GM19239 (cell line): ENCODE measurements at regions not wholly inside any gene's neighbourhood (a gene's known extent, or its start where the extent isn't known, plus 50 kb on each side); places are given as distances from the start of the nearest gene placed in this dataset.

Experiments
- DNase-seq: peaks from one replicate; pipeline ENCODE4 v3.0.0; 2011; ENCODE audit warnings: low spot score; ENCODE audit not compliant: insufficient read length
- FAIRE-seq: peaks from 2 replicates; lab custom pipeline; 2011; peaks lifted over from hg19 to GRCh38; lab: Jason Lieb, UNC

DNA sequence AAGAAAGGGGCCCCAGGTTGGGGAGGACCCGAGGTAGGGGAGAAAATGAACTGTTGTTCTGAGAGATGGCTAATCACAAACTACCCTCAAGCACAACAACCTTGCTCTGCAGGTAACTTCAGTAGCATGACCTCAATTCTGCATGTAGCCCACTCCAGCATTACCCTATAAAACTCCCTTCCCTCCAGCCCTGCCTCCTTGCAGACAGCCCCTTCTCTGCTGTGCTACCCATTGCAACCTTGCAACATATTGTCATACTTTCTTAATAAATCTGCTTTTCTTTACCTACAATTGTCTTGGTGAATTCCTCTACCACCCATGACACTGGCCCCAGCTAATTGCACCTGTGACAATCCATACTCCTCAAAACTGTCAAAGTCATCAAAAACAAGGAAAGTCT is 428.9 kb downstream of the MATN1 start:
- FAIRE-seq, result no peak
- no peak for DNase-seq

DNA sequence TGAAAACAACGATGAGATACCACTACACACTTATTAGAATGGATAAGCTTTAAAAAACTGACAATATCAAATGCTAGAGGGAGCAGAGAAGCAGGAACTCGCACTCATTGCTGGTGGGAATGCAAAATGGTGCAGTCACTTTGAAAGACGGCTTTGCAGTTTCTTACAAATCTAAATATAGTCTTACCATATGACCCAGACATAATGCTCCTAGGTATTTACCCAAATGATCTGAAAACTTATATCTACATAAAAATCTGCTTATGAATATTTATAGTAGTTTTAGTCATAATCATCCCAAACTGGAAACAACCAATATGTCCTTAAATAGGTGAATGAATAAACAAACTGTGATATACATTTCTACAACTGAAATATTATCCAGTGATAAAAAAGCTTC is 430.9 kb downstream of the MATN1 start:
- DNase-seq, result no peak
- FAIRE-seq, result no peak

DNA sequence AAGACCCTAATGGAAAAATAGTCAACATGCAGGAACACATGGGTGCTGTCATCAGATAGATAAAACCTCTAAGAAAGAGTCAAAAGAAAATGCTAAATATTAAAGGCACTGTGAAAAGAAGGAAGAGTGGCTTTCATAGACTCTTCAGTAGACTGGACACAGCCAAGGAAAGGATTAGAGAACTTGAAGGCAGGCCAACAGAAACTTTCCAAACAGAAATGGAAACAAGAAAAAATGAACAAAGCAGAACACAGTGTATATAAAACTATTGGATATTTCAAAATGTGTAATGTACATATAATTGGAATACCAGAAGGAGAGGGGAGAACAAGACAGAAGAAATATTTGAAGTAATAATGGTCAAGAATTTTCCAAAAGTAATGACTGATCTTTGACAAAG is 431.9 kb downstream of the MATN1 start:
- FAIRE-seq (no peak), DNase-seq (no peak)

DNA sequence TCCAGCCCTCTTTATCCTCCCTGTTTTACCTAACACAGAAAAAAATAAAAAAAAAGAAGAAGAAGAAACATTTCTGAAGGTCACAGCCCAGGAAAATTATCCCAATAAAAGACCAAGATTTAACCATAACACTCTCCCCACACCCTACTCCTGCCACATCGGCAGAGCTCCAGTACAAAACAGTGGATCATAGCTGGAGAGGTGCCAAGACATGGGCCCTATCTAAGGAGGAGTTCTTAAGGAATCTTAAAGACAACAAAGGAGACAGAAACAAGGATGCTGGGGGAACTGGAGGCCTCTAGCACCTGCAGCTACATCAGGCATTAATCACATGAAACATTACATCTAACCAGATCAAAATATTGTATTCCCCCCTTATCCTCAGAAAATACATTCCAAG is 432.8 kb downstream of the MATN1 start:
- FAIRE-seq, result no peak
- DNase-seq, result no peak

- FAIRE-seq (no peak), DNase-seq (no peak)
These were observed 435.4 kb downstream of the MATN1 start for GRCh38 chr1:30287976-30288375.

GRCh38 chr1:30286988-30287839 is 436.2 kb downstream of the MATN1 start:
- FAIRE-seq, result no peak

DNA sequence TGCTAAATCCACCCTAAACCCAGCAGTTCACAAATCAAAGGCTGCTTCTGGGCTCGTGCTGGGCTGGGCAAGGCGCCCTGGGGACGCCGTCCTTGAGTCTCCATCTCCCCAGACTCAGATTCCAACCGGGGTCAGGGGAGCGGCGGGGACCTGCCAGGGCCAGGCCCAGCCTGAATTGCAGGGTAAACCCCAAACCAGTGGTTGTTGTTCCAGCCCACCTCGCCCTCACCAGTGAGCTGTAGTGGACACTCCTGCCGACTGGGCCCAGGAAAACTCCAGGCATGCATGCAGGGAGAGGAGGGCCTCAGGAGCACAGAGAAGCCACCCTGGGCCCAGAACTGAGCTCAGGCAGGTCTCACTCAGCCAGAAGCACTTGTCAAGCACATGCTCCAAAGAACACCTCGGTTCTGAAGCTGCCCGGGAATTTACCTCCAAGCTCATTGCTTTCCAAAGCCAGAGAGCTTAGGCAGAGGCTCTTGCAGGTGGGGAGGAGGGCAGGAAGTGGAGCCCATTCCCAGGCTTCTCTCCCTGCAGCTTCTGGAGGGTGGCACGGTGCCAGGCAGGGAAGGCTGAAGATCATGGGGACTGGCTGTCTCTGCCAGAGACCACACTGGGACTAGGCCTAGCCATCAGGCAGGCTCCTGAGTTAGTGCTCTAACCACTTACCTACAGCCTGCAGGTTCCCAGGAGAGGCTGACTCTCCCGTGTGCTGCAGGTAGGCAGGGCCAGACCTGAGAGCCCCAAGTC is 437.0 kb downstream of the MATN1 start:
- no peak for FAIRE-seq

More at GRCh38 chr1:30286988-30287839, 436.2 kb downstream of the MATN1 start:
- DNase-seq, result no peak

GRCh38 chr1:30285501-30285932 is 437.9 kb downstream of the MATN1 start:
- DNase-seq (no peak), FAIRE-seq (no peak)

More for the DNA sequence above, 437.0 kb downstream of the MATN1 start:
- DNase-seq, result no peak

DNA sequence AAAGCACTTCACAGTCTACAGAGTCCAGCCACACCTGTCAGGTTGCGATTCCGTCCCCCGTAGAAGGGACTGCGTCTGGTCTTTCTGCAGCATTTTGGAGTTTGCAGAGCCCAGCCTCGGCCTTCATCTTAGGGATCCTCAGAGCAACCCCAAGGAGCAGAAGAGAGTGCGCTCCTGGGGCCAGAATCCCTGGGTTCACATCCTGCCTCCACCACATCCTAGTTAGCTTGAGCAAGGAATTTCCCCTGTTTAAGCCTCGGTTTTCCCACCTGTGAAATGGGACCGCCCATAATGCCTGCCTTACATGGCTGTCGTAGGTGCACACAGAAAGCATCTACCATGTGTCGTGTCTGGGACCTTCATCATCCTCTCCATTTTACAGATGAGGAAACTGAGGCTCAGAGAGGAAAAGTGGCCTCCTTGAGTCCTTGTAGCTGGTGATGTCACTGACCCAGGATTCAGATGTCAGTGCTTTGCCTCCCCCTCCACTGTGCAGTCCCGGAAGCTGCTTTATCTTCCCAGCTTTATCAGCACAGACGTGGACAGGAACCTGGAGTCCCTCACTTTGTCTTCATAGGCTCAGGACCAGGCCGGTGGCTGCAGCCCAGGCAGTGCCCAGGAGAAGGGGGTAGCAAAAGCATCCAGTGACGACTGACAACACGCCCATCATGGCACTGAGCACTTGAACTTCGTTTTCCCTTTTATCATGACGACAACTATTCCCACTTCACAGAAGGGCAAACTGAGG is 438.5 kb downstream of the MATN1 start:
- DNase-seq, result no peak
- no peak for FAIRE-seq

DNA sequence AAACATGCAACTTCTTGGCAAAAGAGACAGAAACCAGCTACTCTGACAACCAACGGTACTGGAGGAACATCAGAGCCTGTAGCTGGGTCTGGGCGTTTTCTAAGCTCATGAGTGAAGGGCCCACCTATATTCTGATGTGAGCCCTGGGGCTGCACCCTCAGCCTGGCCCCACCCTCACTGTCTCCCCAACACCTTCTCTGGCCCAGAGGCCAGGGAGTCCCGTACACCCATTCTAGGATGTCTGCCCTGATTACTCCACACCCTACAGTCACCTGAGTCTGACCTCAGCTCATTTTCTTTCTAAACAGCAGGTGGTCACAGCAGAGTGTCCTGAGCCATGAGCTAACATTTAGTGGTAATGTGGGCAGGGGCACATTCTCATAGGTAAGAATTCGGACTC is 439.2 kb downstream of the MATN1 start:
- FAIRE-seq (no peak), DNase-seq (no peak)

GRCh38 chr1:30283199-30283962 is 440.0 kb downstream of the MATN1 start:
- FAIRE-seq, result no peak

DNA sequence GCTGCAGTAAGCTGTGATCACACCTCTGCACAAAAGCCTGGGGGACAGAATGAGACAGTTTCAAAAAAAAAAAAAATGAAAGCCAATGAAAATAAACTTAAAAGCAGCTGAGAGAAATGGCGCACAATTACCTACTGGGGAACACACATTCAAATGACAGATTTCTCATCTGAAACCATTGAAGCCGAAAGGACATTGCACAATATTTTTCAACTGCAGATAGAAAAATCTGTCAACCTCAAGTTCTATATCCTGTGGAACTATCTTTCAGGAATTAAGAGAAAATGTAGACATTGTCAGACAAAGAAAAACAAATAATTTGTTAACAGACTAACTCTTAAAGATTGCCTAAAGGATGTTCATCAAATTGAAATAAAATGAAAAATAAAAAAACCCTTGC is 442.8 kb downstream of the MATN1 start:
- FAIRE-seq (no peak), DNase-seq (no peak)

More at GRCh38 chr1:30283199-30283962, 440.0 kb downstream of the MATN1 start:
- DNase-seq, result no peak

DNA sequence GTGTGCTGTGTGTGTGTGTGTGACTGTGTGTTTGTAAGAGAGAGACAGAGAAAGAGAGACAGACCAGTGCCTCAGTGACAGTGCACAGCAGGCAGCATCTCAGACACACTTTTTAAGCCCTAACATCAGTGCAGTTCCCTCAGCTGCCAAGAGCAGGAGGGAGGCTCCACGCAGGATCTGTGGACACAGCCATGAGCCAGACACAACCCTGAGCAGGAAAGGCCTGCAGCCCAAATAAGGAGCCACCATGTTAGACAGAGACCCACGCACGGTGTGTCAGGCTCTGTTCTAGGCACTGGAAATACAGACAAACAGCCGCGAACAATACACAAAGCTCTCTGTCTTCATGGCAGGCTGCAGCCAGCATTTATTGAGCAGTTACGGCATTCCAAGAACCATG is 445.5 kb downstream of the MATN1 start:
- no peak for FAIRE-seq
- DNase-seq, result no peak

GRCh38 chr1:30277415-30277814 is 446.0 kb downstream of the MATN1 start:
- FAIRE-seq (no peak), DNase-seq (no peak)

- no peak for FAIRE-seq
These were observed 447.2 kb downstream of the MATN1 start for GRCh38 chr1:30275926-30276764.

GRCh38 chr1:30274976-30275621 is 448.3 kb downstream of the MATN1 start:
- FAIRE-seq, result no peak
- no peak for DNase-seq

More at GRCh38 chr1:30275926-30276764, 447.2 kb downstream of the MATN1 start:
- no peak for DNase-seq

GRCh38 chr1:30274173-30274970 is 449.0 kb downstream of the MATN1 start:
- FAIRE-seq (no peak), DNase-seq (no peak)

DNA sequence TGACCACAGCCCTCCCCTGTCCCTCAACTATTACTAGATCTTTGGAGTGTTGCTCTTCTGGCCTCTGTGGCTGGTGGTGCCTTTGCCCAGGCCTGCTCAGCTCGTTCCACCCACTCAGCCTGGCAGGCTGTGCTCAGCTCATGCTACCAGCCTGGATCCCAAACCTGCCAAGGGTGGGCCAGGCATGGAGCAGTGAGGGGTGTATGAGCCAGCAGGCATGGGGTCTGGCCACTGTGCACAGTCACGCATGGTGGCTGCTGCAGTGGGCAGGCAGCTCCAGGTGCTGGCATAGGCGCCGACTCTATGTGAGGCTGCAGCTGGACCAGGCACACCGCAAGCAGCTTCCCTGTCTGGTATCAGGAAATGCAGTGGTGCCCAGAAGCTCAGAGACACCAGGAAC is 449.9 kb downstream of the MATN1 start:
- no peak for FAIRE-seq
- DNase-seq, result no peak
